ENCODE measurements at regions not wholly inside any gene's neighbourhood (a gene's known extent, or its start where the extent isn't known, plus 50 kb on each side); places are given as distances from the start of the nearest gene placed in this dataset.
"Not testable (repeated sequence)": the region's sequence is repeated elsewhere in the genome, so short reads cannot be mapped to it uniquely, and the experiment has no call there.

- no peaks in the 10 kb centered on the region for H3K4me1 ChIP-seq (ENCODE audit: control insufficient read depth in 1 of 2, extremely low read depth in 1 of 2, insufficient read depth in 2 of 2, low read length in 2 of 2)
- Mint-ChIP-seq H3K4me1 (no peaks in the 10 kb centered on the region), H3K27me3 (peaks cover 0 to under 1% of the 10 kb centered on the region in 2 donors), H3K9me3 (no peaks in the 10 kb centered on the region), H3K36me3 (no peaks in the 10 kb centered on the region), H3K4me3 (no peak overlapping the region), H3K27ac (no peak overlapping the region)
- H3K9me3 ChIP-seq = no peaks in the 10 kb centered on the region
- ATAC-seq (replicated peaks in 1 of 4) (no peak), DNase-seq (no peak)
- H3K36me3 ChIP-seq (ENCODE audit: control insufficient read depth in 2 of 2, extremely low read depth in 1 of 2, insufficient read depth in 1 of 2, low read length in 1 of 2) = no peaks in the 10 kb centered on the region
- ChIA-PET POLR2A (no interaction called here), CTCF (no interaction called here)
- 100% methylated on average over 2 of the region's 2 CpGs for WGBS (ENCODE audit: insufficient coverage)
- no peak overlapping the region for H3K4me3 ChIP-seq (ENCODE audit: control insufficient read depth in 1 of 2, extremely low read depth in 1 of 2, low read length in 1 of 2)
- H3K27me3 ChIP-seq (replicated peaks in 1 of 2; ENCODE audit: control insufficient read depth in 2 of 2, extremely low read depth in 1 of 2, insufficient read depth in 2 of 2, low read length in 1 of 2) = no peaks in the 10 kb centered on the region
- no peak overlapping the region for H3K27ac ChIP-seq (ENCODE audit: low read length)
Observed at GRCh38 chrX:22589845-22590244, 317.1 kb downstream of the CBLL2 start.

- H3K27me3 ChIP-seq (replicated peaks in 1 of 2; ENCODE audit: control insufficient read depth in 2 of 2, extremely low read depth in 1 of 2, insufficient read depth in 2 of 2, low read length in 1 of 2) = no peaks in the 10 kb centered on the region
- ChIA-PET POLR2A (no interaction called here), CTCF (no interaction called here)
- Mint-ChIP-seq H3K4me3 (no peak overlapping the region), H3K4me1 (no peaks in the 10 kb centered on the region), H3K36me3 (no peaks in the 10 kb centered on the region), H3K9me3 (peaks cover 0 to 3% (median 0%) of the 10 kb centered on the region in 3 donors), H3K27me3 (peaks cover 0 to 6% of the 10 kb centered on the region in 2 donors), H3K27ac (no peak overlapping the region)
- no peak for ATAC-seq (replicated peaks in 1 of 4)
- no CpG with 5 or more reads among the region's 2 CpGs for WGBS (ENCODE audit: insufficient coverage)
- no peak for DNase-seq
- H3K27ac ChIP-seq (ENCODE audit: low read length) = no peak overlapping the region
- no peak overlapping the region for H3K4me3 ChIP-seq (ENCODE audit: control insufficient read depth in 1 of 2, extremely low read depth in 1 of 2, low read length in 1 of 2)
- no peaks in the 10 kb centered on the region for H3K36me3 ChIP-seq (ENCODE audit: control insufficient read depth in 2 of 2, extremely low read depth in 1 of 2, insufficient read depth in 1 of 2, low read length in 1 of 2)
- H3K4me1 ChIP-seq (ENCODE audit: control insufficient read depth in 1 of 2, extremely low read depth in 1 of 2, insufficient read depth in 2 of 2, low read length in 2 of 2) = no peaks in the 10 kb centered on the region
- no peaks in the 10 kb centered on the region for H3K9me3 ChIP-seq
Observed at GRCh38 chrX:22594766-22595165, 322.1 kb downstream of the CBLL2 start.

GRCh38 chrX:22603060-22603459 is 330.3 kb downstream of the CBLL2 start:
- no CpG with 5 or more reads among the region's 5 CpGs for WGBS (ENCODE audit: insufficient coverage)
- no peaks in the 10 kb centered on the region for H3K27me3 ChIP-seq (replicated peaks in 1 of 2; ENCODE audit: control insufficient read depth in 2 of 2, extremely low read depth in 1 of 2, insufficient read depth in 2 of 2, low read length in 1 of 2)
- no peak overlapping the region for H3K4me3 Mint-ChIP-seq
- POLR2A ChIA-PET = no interaction called here
- H3K36me3 Mint-ChIP-seq = no peaks in the 10 kb centered on the region
- no peak for DNase-seq
- no peak for ATAC-seq (replicated peaks in 1 of 4)
- CTCF ChIA-PET = no interaction called here
- H3K4me3 ChIP-seq (ENCODE audit: control insufficient read depth in 1 of 2, extremely low read depth in 1 of 2, low read length in 1 of 2) = no peak overlapping the region
- no peaks in the 10 kb centered on the region for H3K4me1 Mint-ChIP-seq
- H3K27me3 Mint-ChIP-seq = no peaks in the 10 kb centered on the region
- no peaks in the 10 kb centered on the region for H3K9me3 ChIP-seq
- peaks cover 0 to 6% (median 2%) of the 10 kb centered on the region in 3 donors for H3K9me3 Mint-ChIP-seq
- no peaks in the 10 kb centered on the region for H3K4me1 ChIP-seq (ENCODE audit: control insufficient read depth in 1 of 2, extremely low read depth in 1 of 2, insufficient read depth in 2 of 2, low read length in 2 of 2)
- H3K36me3 ChIP-seq (ENCODE audit: control insufficient read depth in 2 of 2, extremely low read depth in 1 of 2, insufficient read depth in 1 of 2, low read length in 1 of 2) = no peaks in the 10 kb centered on the region
- no peak overlapping the region for H3K27ac ChIP-seq (ENCODE audit: low read length)
- no peak overlapping the region for H3K27ac Mint-ChIP-seq

GRCh38 chrX:22609452-22609851 is 336.7 kb downstream of the CBLL2 start:
- H3K36me3 ChIP-seq (ENCODE audit: control insufficient read depth in 2 of 2, extremely low read depth in 1 of 2, insufficient read depth in 1 of 2, low read length in 1 of 2); H3K27ac ChIP-seq (ENCODE audit: low read length); DNase-seq; H3K4me1 Mint-ChIP-seq; H3K4me1 ChIP-seq (ENCODE audit: control insufficient read depth in 1 of 2, extremely low read depth in 1 of 2, insufficient read depth in 2 of 2, low read length in 2 of 2); ATAC-seq (replicated peaks in 1 of 4); H3K27me3 Mint-ChIP-seq; H3K9me3 ChIP-seq; H3K9me3 Mint-ChIP-seq; H3K27me3 ChIP-seq (replicated peaks in 1 of 2; ENCODE audit: control insufficient read depth in 2 of 2, extremely low read depth in 1 of 2, insufficient read depth in 2 of 2, low read length in 1 of 2); CTCF ChIA-PET; H3K4me3 ChIP-seq (ENCODE audit: control insufficient read depth in 1 of 2, extremely low read depth in 1 of 2, low read length in 1 of 2); POLR2A ChIA-PET; H3K4me3 Mint-ChIP-seq; H3K27ac Mint-ChIP-seq; H3K36me3 Mint-ChIP-seq: not testable (repeated sequence)
- WGBS (ENCODE audit: insufficient coverage) = no CpG with 5 or more reads among the region's 15 CpGs

- H3K27ac ChIP-seq (ENCODE audit: low read length) = no peak overlapping the region
- ATAC-seq (replicated peaks in 1 of 4) (no peak), DNase-seq (no peak)
- no CpG with 5 or more reads among the region's 2 CpGs for WGBS (ENCODE audit: insufficient coverage)
- no peaks in the 10 kb centered on the region for H3K36me3 ChIP-seq (ENCODE audit: control insufficient read depth in 2 of 2, extremely low read depth in 1 of 2, insufficient read depth in 1 of 2, low read length in 1 of 2)
- ChIA-PET POLR2A (no interaction called here), CTCF (no interaction called here)
- Mint-ChIP-seq H3K27me3 (peaks cover 0 to 4% of the 10 kb centered on the region in 2 donors), H3K27ac (no peak overlapping the region), H3K9me3 (peaks cover 0 to 7% (median 0%) of the 10 kb centered on the region in 3 donors), H3K36me3 (no peaks in the 10 kb centered on the region), H3K4me3 (no peak overlapping the region), H3K4me1 (no peaks in the 10 kb centered on the region)
- no peaks in the 10 kb centered on the region for H3K9me3 ChIP-seq
- H3K4me3 ChIP-seq (ENCODE audit: control insufficient read depth in 1 of 2, extremely low read depth in 1 of 2, low read length in 1 of 2) = no peak overlapping the region
- no peaks in the 10 kb centered on the region for H3K4me1 ChIP-seq (ENCODE audit: control insufficient read depth in 1 of 2, extremely low read depth in 1 of 2, insufficient read depth in 2 of 2, low read length in 2 of 2)
- H3K27me3 ChIP-seq (replicated peaks in 1 of 2; ENCODE audit: control insufficient read depth in 2 of 2, extremely low read depth in 1 of 2, insufficient read depth in 2 of 2, low read length in 1 of 2) = no peaks in the 10 kb centered on the region
Observed at GRCh38 chrX:22616867-22617266, 344.2 kb downstream of the CBLL2 start.

- Histone ChIP-seq H3K4me1 (ENCODE audit: control insufficient read depth in 1 of 2, extremely low read depth in 1 of 2, insufficient read depth in 2 of 2, low read length in 2 of 2) (no peaks in the 10 kb centered on the region), H3K36me3 (ENCODE audit: control insufficient read depth in 2 of 2, extremely low read depth in 1 of 2, insufficient read depth in 1 of 2, low read length in 1 of 2) (no peaks in the 10 kb centered on the region), H3K27ac (ENCODE audit: low read length) (no peak overlapping the region), H3K9me3 (no peaks in the 10 kb centered on the region), H3K27me3 (replicated peaks in 1 of 2; ENCODE audit: control insufficient read depth in 2 of 2, extremely low read depth in 1 of 2, insufficient read depth in 2 of 2, low read length in 1 of 2) (no peaks in the 10 kb centered on the region), H3K4me3 (ENCODE audit: control insufficient read depth in 1 of 2, extremely low read depth in 1 of 2, low read length in 1 of 2) (no peak overlapping the region)
- Mint-ChIP-seq H3K27me3 (no peaks in the 10 kb centered on the region), H3K9me3 (no peaks in the 10 kb centered on the region), H3K27ac (no peak overlapping the region), H3K4me1 (no peaks in the 10 kb centered on the region), H3K36me3 (no peaks in the 10 kb centered on the region), H3K4me3 (no peak overlapping the region)
- DNase-seq = no peak
- no peak for ATAC-seq (replicated peaks in 1 of 4)
- CTCF ChIA-PET = interaction anchor here in 1 of 2 donors (0.7 kb wide), 1 partner anchor 1240 kb away, joined by 4 read pairs; no protein-coding TSS in a partner anchor
- WGBS (ENCODE audit: insufficient coverage) = no CpG with 5 or more reads among the region's 3 CpGs
- POLR2A ChIA-PET = no interaction called here
Observed at GRCh38 chrX:22627576-22627975, 354.9 kb downstream of the CBLL2 start.

- POLR2A ChIA-PET = no interaction called here
- CTCF ChIA-PET = interaction anchor here in 1 of 2 donors (0.7 kb wide), 1 partner anchor 1239 kb away, joined by 4 read pairs; no protein-coding TSS in a partner anchor
- Mint-ChIP-seq H3K9me3 (no peaks in the 10 kb centered on the region), H3K36me3 (no peaks in the 10 kb centered on the region), H3K4me3 (no peak overlapping the region), H3K4me1 (no peaks in the 10 kb centered on the region), H3K27me3 (no peaks in the 10 kb centered on the region), H3K27ac (no peak overlapping the region)
- DNase-seq (no peak), ATAC-seq (replicated peaks in 1 of 4) (no peak)
- no peak overlapping the region for H3K4me3 ChIP-seq (ENCODE audit: control insufficient read depth in 1 of 2, extremely low read depth in 1 of 2, low read length in 1 of 2)
- no peak overlapping the region for H3K27ac ChIP-seq (ENCODE audit: low read length)
- WGBS (ENCODE audit: insufficient coverage) = no CpG with 5 or more reads among the region's 2 CpGs
- H3K4me1 ChIP-seq (ENCODE audit: control insufficient read depth in 1 of 2, extremely low read depth in 1 of 2, insufficient read depth in 2 of 2, low read length in 2 of 2) = no peaks in the 10 kb centered on the region
- H3K27me3 ChIP-seq (replicated peaks in 1 of 2; ENCODE audit: control insufficient read depth in 2 of 2, extremely low read depth in 1 of 2, insufficient read depth in 2 of 2, low read length in 1 of 2) = no peaks in the 10 kb centered on the region
- no peaks in the 10 kb centered on the region for H3K9me3 ChIP-seq
- H3K36me3 ChIP-seq (ENCODE audit: control insufficient read depth in 2 of 2, extremely low read depth in 1 of 2, insufficient read depth in 1 of 2, low read length in 1 of 2) = no peaks in the 10 kb centered on the region
Observed at GRCh38 chrX:22628275-22628674, 355.6 kb downstream of the CBLL2 start.
